SK-N-SH (cell line): ENCODE measurements at regions not wholly inside any gene's neighbourhood (a gene's known extent, or its start where the extent isn't known, plus 50 kb on each side); places are given as distances from the start of the nearest gene placed in this dataset.

Experiments used
- CTCF ChIA-PET: fragments of 300-600, 350-600 bp; formaldehyde crosslinking; extraction: SDS; loops from one replicate; lab custom pipeline; 2021; lab: Yijun Ruan, JAX
- POLR2A ChIA-PET: fragments of 350-600 bp; sonication (Branson Sonifier 250); formaldehyde crosslinking; extraction: SDS; loops from one replicate; lab custom pipeline; 2020; ENCODE audit warnings: antibody characterized with exemption, inconsistent platforms; lab: Yijun Ruan, JAX
- DNase-seq: peaks from one replicate; pipeline ENCODE4 v3.0.0; 2012
- H2AFZ ChIP-seq: fragments of 200-600 bp; sonication (generic); 2 replicates; pipeline ENCODE4 v1.8.1; 2016; ENCODE audit warnings: antibody characterized with exemption, mild to moderate bottlenecking, low read depth
- H3F3A ChIP-seq: fragments of 200-600 bp; sonication (generic); replicated peaks from 2 replicates; pipeline ENCODE3; 2016; ENCODE audit warnings: antibody characterized with exemption, mild to moderate bottlenecking; ENCODE audit not compliant: insufficient read depth
- H3K27ac ChIP-seq, 2 experiments: fragments of 200-500 bp in 1 of 2; fragments of 200-600 bp in 1 of 2; sonication (Bioruptor generic) in 1 of 2; sonication (generic), shearing (Covaris generic) in 1 of 2; 2 replicates each; pipeline versions ENCODE4 v1.5.1 to v1.6.1; 2014 to 2016; ENCODE audit warnings: low read depth in 2 of 2, inconsistent platforms in 1 of 2, low read length in 1 of 2, mild to moderate bottlenecking in 1 of 2, mixed read lengths in 1 of 2
- H3K27me3 ChIP-seq: fragments of 200-600 bp; sonication (generic), shearing (Covaris generic); 2 replicates; pipeline ENCODE4 v1.6.1; 2016; ENCODE audit warnings: mixed run types; ENCODE audit not compliant: insufficient read depth
- H3K36me3 ChIP-seq, 2 experiments: fragments of 200-500 bp in 1 of 2; fragments of 200-600 bp in 1 of 2; sonication (Bioruptor generic) in 1 of 2; sonication (generic) in 1 of 2; replicated peaks in 1 of 2; 2 replicates each; pipeline versions ENCODE3 to v1.5.1; 2014 to 2016; ENCODE audit warnings: low read length in 1 of 2, mild to moderate bottlenecking in 1 of 2; ENCODE audit not compliant: insufficient read depth in 2 of 2, control insufficient read depth in 1 of 2
- H3K4me1 ChIP-seq, 2 experiments: fragments of 200-500 bp in 1 of 2; fragments of 200-600 bp in 1 of 2; sonication (Bioruptor generic) in 1 of 2; sonication (generic), shearing (Covaris generic) in 1 of 2; 2 replicates each; pipeline versions ENCODE4 v1.5.1 to v1.6.1; 2014 to 2016; ENCODE audit warnings: low read depth in 1 of 2, low read length in 1 of 2, mixed run types in 1 of 2; ENCODE audit not compliant: insufficient read depth in 2 of 2, control insufficient read depth in 1 of 2
- H3K4me2 ChIP-seq: fragments of 200-600 bp; sonication (generic), shearing (Covaris generic); 2 replicates; pipeline ENCODE4 v1.6.1; 2017; ENCODE audit warnings: mixed run types
- H3K4me3 ChIP-seq, 2 experiments: fragments of 200-500 bp in 1 of 2; fragments of 200-600 bp in 1 of 2; sonication (Bioruptor generic) in 1 of 2; sonication (generic), shearing (Covaris generic) in 1 of 2; 2 replicates each; pipeline versions ENCODE4 v1.5.1 to v1.8.1; 2014 to 2016; ENCODE audit warnings: low read depth in 2 of 2, inconsistent platforms in 1 of 2, low read length in 1 of 2, mild to moderate bottlenecking in 1 of 2, mixed read lengths in 1 of 2, moderate library complexity in 1 of 2
- H3K79me2 ChIP-seq: fragments of 200-600 bp; sonication (generic); 2 replicates; pipeline ENCODE4 v1.8.1; 2017; ENCODE audit warnings: mild to moderate bottlenecking; ENCODE audit not compliant: insufficient read depth
- H3K9ac ChIP-seq: fragments of 200-600 bp; sonication (generic); 2 replicates; pipeline ENCODE4 v1.6.1; 2017; ENCODE audit warnings: mixed run types
- H3K9me2 ChIP-seq: fragments of 200-600 bp; sonication (generic); 2 replicates; pipeline ENCODE4 v1.6.1; 2017; ENCODE audit warnings: mixed run types
- H3K9me3 ChIP-seq: fragments of 200-600 bp; sonication (generic); 2 replicates; pipeline ENCODE4 v1.6.1; 2017; ENCODE audit warnings: mixed run types, mild to moderate bottlenecking, moderate library complexity
- H4K20me1 ChIP-seq: fragments of 200-600 bp; sonication (generic); 2 replicates; pipeline ENCODE4 v1.6.1; 2017; ENCODE audit warnings: mild to moderate bottlenecking, mixed run types; ENCODE audit not compliant: insufficient read depth
- ELF1 ChIP-seq: IDR thresholded peaks from 2 replicates; pipeline ENCODE4 v1.4.0; 2012
- EP300 ChIP-seq, 2 experiments: IDR thresholded peaks; 2 replicates each; pipeline versions ENCODE4 v1.4.0 to v1.6.1; 2012; ENCODE audit warnings: borderline replicate concordance in 1 of 2, low read depth in 1 of 2, low read length in 1 of 2
- EZH2phosphoT487 ChIP-seq: fragments of 200-600 bp; sonication (generic); IDR thresholded peaks from 2 replicates; pipeline ENCODE4 v1.6.1; 2017; ENCODE audit warnings: low read depth, mixed run types, mild to moderate bottlenecking, antibody characterized with exemption, moderate library complexity, borderline replicate concordance
- GABPA ChIP-seq: IDR thresholded peaks from 2 replicates; pipeline ENCODE4 v1.4.0; 2012; ENCODE audit warnings: low read depth, mild to moderate bottlenecking
- GATA2 ChIP-seq: sonication (generic); formaldehyde crosslinking; IDR thresholded peaks from 2 replicates; pipeline ENCODE4 v1.5.0; 2020; ENCODE audit warnings: mild to moderate bottlenecking, missing genetic modification reagents
- MAX ChIP-seq: IDR thresholded peaks from 2 replicates; pipeline ENCODE4 v1.4.0; 2012; ENCODE audit warnings: low read depth
- MEF2A ChIP-seq: IDR thresholded peaks from 2 replicates; pipeline ENCODE4 v1.4.0; 2012; ENCODE audit warnings: low read depth, borderline replicate concordance
- NRF1 ChIP-seq: IDR thresholded peaks from 2 replicates; pipeline ENCODE4 v1.6.1; 2012; ENCODE audit warnings: low read depth, mild to moderate bottlenecking, low read length
- POLR2AphosphoS5 ChIP-seq: IDR thresholded peaks from 2 replicates; pipeline ENCODE4 v1.6.1; 2012; ENCODE audit warnings: low read depth, low read length
- RAD21 ChIP-seq: IDR thresholded peaks from 2 replicates; pipeline ENCODE4 v1.6.1; 2012; ENCODE audit warnings: mild to moderate bottlenecking, low read length
- RFX5 ChIP-seq: IDR thresholded peaks from 2 replicates; pipeline ENCODE4 v1.6.1; 2012; ENCODE audit warnings: mild to moderate bottlenecking, improper control_type of control experiment, low read length
- SMC3 ChIP-seq: IDR thresholded peaks from 2 replicates; pipeline ENCODE4 v1.6.1; 2012; ENCODE audit warnings: low read depth, low read length, improper control_type of control experiment
- TAF1 ChIP-seq: IDR thresholded peaks from 2 replicates; pipeline ENCODE4 v1.6.1; 2012; ENCODE audit warnings: low read depth, mild to moderate bottlenecking, low read length, moderate library complexity, borderline replicate concordance
- USF1 ChIP-seq: IDR thresholded peaks from 2 replicates; pipeline ENCODE4 v1.4.0; 2012; ENCODE audit warnings: low read depth, borderline replicate concordance
- WGBS: methylation state at CpG from one replicate; pipeline ENCODE4 v1.1.6; 2017; ENCODE audit warnings: low lambda C conversion rate; 5-methylcytosine and 5-hydroxymethylcytosine counted together
- TF ChIP-seq, protein P1 (sequence below): fragments of 150-350 bp; IDR thresholded peaks from 2 replicates; pipeline ENCODE4 v1.6.1; 2016; ENCODE audit warnings: mild to moderate bottlenecking, low read depth, low read length
- TF ChIP-seq, protein P2 (sequence below): IDR thresholded peaks from 2 replicates; pipeline ENCODE4; 2012
- TF ChIP-seq, protein P3 (sequence below): fragments of 200-600 bp; sonication (generic); IDR thresholded peaks from 2 replicates; pipeline ENCODE4 v1.6.1; 2017; ENCODE audit warnings: antibody characterized with exemption, mild to moderate bottlenecking, moderate library complexity
- TF ChIP-seq, protein P4 (sequence below): IDR thresholded peaks from 2 replicates; pipeline ENCODE4 v1.4.0; 2012; ENCODE audit warnings: low read depth, borderline replicate concordance
- TF ChIP-seq, protein P5 (sequence below): IDR thresholded peaks from 2 replicates; pipeline ENCODE4 v1.6.1; 2012; ENCODE audit warnings: mild to moderate bottlenecking, low read depth, low read length, moderate library complexity

GRCh38 chr16:65318138-65318537 is 196.3 kb upstream of the CDH11 start (continued):
- TF ChIP-seq EP300 (IDR thresholded peaks at IDR 0.05; ENCODE audit: borderline replicate concordance in 1 of 2, low read depth in 1 of 2, low read length in 1 of 2) (peak; percentile 72 to 91; a peak in 3 of 4 replicates), MEF2A (peak; percentile 17; the same call in 1 of the 2 replicates), POLR2AphosphoS5 (peak; percentile 59; the same call in 1 of the 2 replicates), MAX (peak; percentile 70), GATA2 (peak; percentile 100), TAF1 (no peak), RFX5 (no peak), USF1 (no peak), SMC3 (peak; percentile 23; the same call in 1 of the 2 replicates), GABPA (no peak), NRF1 (no peak)
- TF ChIP-seq, protein P1, sequence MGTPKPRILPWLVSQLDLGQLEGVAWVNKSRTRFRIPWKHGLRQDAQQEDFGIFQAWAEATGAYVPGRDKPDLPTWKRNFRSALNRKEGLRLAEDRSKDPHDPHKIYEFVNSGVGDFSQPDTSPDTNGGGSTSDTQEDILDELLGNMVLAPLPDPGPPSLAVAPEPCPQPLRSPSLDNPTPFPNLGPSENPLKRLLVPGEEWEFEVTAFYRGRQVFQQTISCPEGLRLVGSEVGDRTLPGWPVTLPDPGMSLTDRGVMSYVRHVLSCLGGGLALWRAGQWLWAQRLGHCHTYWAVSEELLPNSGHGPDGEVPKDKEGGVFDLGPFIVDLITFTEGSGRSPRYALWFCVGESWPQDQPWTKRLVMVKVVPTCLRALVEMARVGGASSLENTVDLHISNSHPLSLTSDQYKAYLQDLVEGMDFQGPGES, result no peak
- TF ChIP-seq, protein P2, sequence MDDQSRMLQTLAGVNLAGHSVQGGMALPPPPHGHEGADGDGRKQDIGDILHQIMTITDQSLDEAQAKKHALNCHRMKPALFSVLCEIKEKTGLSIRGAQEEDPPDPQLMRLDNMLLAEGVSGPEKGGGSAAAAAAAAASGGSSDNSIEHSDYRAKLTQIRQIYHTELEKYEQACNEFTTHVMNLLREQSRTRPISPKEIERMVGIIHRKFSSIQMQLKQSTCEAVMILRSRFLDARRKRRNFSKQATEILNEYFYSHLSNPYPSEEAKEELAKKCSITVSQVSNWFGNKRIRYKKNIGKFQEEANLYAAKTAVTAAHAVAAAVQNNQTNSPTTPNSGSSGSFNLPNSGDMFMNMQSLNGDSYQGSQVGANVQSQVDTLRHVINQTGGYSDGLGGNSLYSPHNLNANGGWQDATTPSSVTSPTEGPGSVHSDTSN, result peak; percentile 48
- TF ChIP-seq, protein P3, sequence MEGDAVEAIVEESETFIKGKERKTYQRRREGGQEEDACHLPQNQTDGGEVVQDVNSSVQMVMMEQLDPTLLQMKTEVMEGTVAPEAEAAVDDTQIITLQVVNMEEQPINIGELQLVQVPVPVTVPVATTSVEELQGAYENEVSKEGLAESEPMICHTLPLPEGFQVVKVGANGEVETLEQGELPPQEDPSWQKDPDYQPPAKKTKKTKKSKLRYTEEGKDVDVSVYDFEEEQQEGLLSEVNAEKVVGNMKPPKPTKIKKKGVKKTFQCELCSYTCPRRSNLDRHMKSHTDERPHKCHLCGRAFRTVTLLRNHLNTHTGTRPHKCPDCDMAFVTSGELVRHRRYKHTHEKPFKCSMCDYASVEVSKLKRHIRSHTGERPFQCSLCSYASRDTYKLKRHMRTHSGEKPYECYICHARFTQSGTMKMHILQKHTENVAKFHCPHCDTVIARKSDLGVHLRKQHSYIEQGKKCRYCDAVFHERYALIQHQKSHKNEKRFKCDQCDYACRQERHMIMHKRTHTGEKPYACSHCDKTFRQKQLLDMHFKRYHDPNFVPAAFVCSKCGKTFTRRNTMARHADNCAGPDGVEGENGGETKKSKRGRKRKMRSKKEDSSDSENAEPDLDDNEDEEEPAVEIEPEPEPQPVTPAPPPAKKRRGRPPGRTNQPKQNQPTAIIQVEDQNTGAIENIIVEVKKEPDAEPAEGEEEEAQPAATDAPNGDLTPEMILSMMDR, result no peak

DNA sequence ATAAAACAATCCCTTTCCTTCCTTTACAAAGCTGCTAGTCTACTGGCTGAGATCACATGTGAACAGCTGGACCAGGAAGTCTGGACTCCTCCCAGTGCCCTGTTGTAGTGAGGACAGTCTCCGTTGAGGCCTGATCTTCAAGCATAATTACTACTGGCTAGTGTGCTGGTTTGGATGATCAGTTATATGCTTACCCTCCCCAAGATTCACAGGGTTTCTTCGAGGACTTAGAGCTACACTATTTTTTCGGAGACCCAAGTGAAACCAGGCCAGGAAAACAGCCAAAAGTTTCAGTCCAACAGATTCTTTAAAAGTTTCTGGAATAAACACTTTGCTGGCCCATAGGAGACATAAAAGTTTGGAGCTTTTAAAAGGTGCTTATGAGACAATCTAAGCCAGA is 194.9 kb upstream of the CDH11 start:
- Histone ChIP-seq H3K4me1 (peaks cover 19 to 26% of the 10 kb centered on the region in 2 experiments), H3K9ac (no peak overlapping the region), H4K20me1 (no peaks in the 10 kb centered on the region), H3K27me3 (no peaks in the 10 kb centered on the region), H3K9me3 (no peaks in the 10 kb centered on the region), H3K36me3 (no peaks in the 10 kb centered on the region), H3K4me2 (no peak overlapping the region), H3F3A (peaks cover 46% of the 10 kb centered on the region), H2AFZ (no peak overlapping the region), H3K9me2 (no peaks in the 10 kb centered on the region), H3K4me3 (no peak overlapping the region), H3K27ac (no peak overlapping the region; a peak in 1 of 4 replicates), H3K79me2 (no peaks in the 10 kb centered on the region)
- POLR2A ChIA-PET, result no interaction called here
- no peak for DNase-seq
- WGBS, result 85% methylated on average over 3 of the region's 3 CpGs
- CTCF ChIA-PET, result interaction anchor here (1.2 kb wide), 1 partner anchor 954 kb away, joined by 4 read pairs; no protein-coding TSS in a partner anchor
- TF ChIP-seq, protein P4, sequence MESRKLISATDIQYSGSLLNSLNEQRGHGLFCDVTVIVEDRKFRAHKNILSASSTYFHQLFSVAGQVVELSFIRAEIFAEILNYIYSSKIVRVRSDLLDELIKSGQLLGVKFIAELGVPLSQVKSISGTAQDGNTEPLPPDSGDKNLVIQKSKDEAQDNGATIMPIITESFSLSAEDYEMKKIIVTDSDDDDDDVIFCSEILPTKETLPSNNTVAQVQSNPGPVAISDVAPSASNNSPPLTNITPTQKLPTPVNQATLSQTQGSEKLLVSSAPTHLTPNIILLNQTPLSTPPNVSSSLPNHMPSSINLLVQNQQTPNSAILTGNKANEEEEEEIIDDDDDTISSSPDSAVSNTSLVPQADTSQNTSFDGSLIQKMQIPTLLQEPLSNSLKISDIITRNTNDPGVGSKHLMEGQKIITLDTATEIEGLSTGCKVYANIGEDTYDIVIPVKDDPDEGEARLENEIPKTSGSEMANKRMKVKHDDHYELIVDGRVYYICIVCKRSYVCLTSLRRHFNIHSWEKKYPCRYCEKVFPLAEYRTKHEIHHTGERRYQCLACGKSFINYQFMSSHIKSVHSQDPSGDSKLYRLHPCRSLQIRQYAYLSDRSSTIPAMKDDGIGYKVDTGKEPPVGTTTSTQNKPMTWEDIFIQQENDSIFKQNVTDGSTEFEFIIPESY, result no peak
- TF ChIP-seq USF1 (no peak), NRF1 (no peak), POLR2AphosphoS5 (no peak), ELF1 (no peak), EZH2phosphoT487 (no peak), RAD21 (no peak), GABPA (no peak), TAF1 (no peak)
- TF ChIP-seq, protein P5, sequence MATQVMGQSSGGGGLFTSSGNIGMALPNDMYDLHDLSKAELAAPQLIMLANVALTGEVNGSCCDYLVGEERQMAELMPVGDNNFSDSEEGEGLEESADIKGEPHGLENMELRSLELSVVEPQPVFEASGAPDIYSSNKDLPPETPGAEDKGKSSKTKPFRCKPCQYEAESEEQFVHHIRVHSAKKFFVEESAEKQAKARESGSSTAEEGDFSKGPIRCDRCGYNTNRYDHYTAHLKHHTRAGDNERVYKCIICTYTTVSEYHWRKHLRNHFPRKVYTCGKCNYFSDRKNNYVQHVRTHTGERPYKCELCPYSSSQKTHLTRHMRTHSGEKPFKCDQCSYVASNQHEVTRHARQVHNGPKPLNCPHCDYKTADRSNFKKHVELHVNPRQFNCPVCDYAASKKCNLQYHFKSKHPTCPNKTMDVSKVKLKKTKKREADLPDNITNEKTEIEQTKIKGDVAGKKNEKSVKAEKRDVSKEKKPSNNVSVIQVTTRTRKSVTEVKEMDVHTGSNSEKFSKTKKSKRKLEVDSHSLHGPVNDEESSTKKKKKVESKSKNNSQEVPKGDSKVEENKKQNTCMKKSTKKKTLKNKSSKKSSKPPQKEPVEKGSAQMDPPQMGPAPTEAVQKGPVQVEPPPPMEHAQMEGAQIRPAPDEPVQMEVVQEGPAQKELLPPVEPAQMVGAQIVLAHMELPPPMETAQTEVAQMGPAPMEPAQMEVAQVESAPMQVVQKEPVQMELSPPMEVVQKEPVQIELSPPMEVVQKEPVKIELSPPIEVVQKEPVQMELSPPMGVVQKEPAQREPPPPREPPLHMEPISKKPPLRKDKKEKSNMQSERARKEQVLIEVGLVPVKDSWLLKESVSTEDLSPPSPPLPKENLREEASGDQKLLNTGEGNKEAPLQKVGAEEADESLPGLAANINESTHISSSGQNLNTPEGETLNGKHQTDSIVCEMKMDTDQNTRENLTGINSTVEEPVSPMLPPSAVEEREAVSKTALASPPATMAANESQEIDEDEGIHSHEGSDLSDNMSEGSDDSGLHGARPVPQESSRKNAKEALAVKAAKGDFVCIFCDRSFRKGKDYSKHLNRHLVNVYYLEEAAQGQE, result no peak
